Endothelial cell (in vitro differentiated cells): ENCODE measurements at regions not wholly inside any gene's neighbourhood (a gene's known extent, or its start where the extent isn't known, plus 50 kb on each side); places are given as distances from the start of the nearest gene placed in this dataset.

Experiments used
- DNase-seq: peaks from one replicate; pipeline ENCODE4 v3.0.0; 2021; ENCODE audit warnings: low spot score
- H3K27ac Mint-ChIP-seq: one replicate; pipeline ENCODE4 v1.8.0; 2021; ENCODE audit warnings: mixed read lengths, inconsistent platforms; ENCODE audit not compliant: unreplicated experiment
- H3K27me3 Mint-ChIP-seq: one replicate; pipeline ENCODE4 v1.8.0; 2021; ENCODE audit warnings: mild to moderate bottlenecking, moderate library complexity, mixed read lengths, inconsistent platforms; ENCODE audit not compliant: unreplicated experiment
- H3K36me3 Mint-ChIP-seq: one replicate; pipeline ENCODE4 v1.8.0; 2021; ENCODE audit warnings: mild to moderate bottlenecking, low read depth, mixed read lengths, inconsistent platforms; ENCODE audit not compliant: unreplicated experiment
- H3K4me1 Mint-ChIP-seq: one replicate; pipeline ENCODE4 v1.8.0; 2021; ENCODE audit warnings: mild to moderate bottlenecking, mixed read lengths, inconsistent platforms; ENCODE audit not compliant: unreplicated experiment
- H3K4me3 Mint-ChIP-seq: one replicate; pipeline ENCODE4 v1.8.0; 2021; ENCODE audit warnings: mild to moderate bottlenecking, mixed read lengths, inconsistent platforms; ENCODE audit not compliant: unreplicated experiment
- H3K9me3 Mint-ChIP-seq: one replicate; pipeline ENCODE4 v1.8.0; 2021; ENCODE audit warnings: mixed read lengths, inconsistent platforms; ENCODE audit not compliant: unreplicated experiment
- CTCF ChIP-seq: fragments of 200-600 bp; sonication (generic); IDR thresholded peaks from one replicate; pipeline ENCODE4 v1.5.0; 2021; ENCODE audit warnings: antibody characterized with exemption; ENCODE audit not compliant: unreplicated experiment

- no peaks in the 10 kb centered on the region for H3K36me3 Mint-ChIP-seq
- no peak for DNase-seq
- no peaks in the 10 kb centered on the region for H3K9me3 Mint-ChIP-seq
- H3K4me3 Mint-ChIP-seq = no peak overlapping the region
- no peaks in the 10 kb centered on the region for H3K27me3 Mint-ChIP-seq
- no peak for TF ChIP-seq CTCF
- no peaks in the 10 kb centered on the region for H3K4me1 Mint-ChIP-seq
- H3K27ac Mint-ChIP-seq = no peak overlapping the region
Measured at GRCh38 chr12:67111182-67111581, 158.0 kb upstream of the CAND1 start.

- DNase-seq = no peak
Measured at GRCh38 chr12:67112586-67112985, 156.6 kb upstream of the CAND1 start.

GRCh38 chr12:67116134-67116533, 153.0 kb upstream of the CAND1 start:
- TF ChIP-seq CTCF = no peak
- H3K4me1 Mint-ChIP-seq = no peaks in the 10 kb centered on the region

More at GRCh38 chr12:67112586-67112985, 156.6 kb upstream of the CAND1 start:
- no peak overlapping the region for H3K4me3 Mint-ChIP-seq
- no peaks in the 10 kb centered on the region for H3K36me3 Mint-ChIP-seq
- H3K27ac Mint-ChIP-seq = no peak overlapping the region
- H3K4me1 Mint-ChIP-seq = no peaks in the 10 kb centered on the region
- H3K27me3 Mint-ChIP-seq = no peaks in the 10 kb centered on the region
- no peak for TF ChIP-seq CTCF
- no peaks in the 10 kb centered on the region for H3K9me3 Mint-ChIP-seq

GRCh38 chr12:67122584-67122983, 146.6 kb upstream of the CAND1 start:
- H3K27ac Mint-ChIP-seq = no peak overlapping the region
- no peak for DNase-seq
- no peaks in the 10 kb centered on the region for H3K9me3 Mint-ChIP-seq
- no peaks in the 10 kb centered on the region for H3K27me3 Mint-ChIP-seq
- H3K4me3 Mint-ChIP-seq = no peak overlapping the region
- no peaks in the 10 kb centered on the region for H3K36me3 Mint-ChIP-seq
- TF ChIP-seq CTCF = no peak
- H3K4me1 Mint-ChIP-seq = no peaks in the 10 kb centered on the region

More at GRCh38 chr12:67116134-67116533, 153.0 kb upstream of the CAND1 start:
- H3K27ac Mint-ChIP-seq = no peak overlapping the region
- DNase-seq = no peak
- no peaks in the 10 kb centered on the region for H3K27me3 Mint-ChIP-seq
- no peaks in the 10 kb centered on the region for H3K9me3 Mint-ChIP-seq
- H3K36me3 Mint-ChIP-seq = no peaks in the 10 kb centered on the region
- no peak overlapping the region for H3K4me3 Mint-ChIP-seq

- H3K9me3 Mint-ChIP-seq = no peaks in the 10 kb centered on the region
- H3K27ac Mint-ChIP-seq = no peak overlapping the region
- H3K4me3 Mint-ChIP-seq = no peak overlapping the region
- H3K27me3 Mint-ChIP-seq = no peaks in the 10 kb centered on the region
- DNase-seq = no peak
- H3K36me3 Mint-ChIP-seq = no peaks in the 10 kb centered on the region
- H3K4me1 Mint-ChIP-seq = no peaks in the 10 kb centered on the region
- TF ChIP-seq CTCF = no peak
Measured at GRCh38 chr12:67137256-67137655, 131.9 kb upstream of the CAND1 start.
